Erythroblast (primary cell): ENCODE measurements at regions not wholly inside any gene's neighbourhood (a gene's known extent, or its start where the extent isn't known, plus 50 kb on each side); places are given as distances from the start of the nearest gene placed in this dataset.

ENCODE experiments used
- DNase-seq, 2 experiments: peaks; one replicate each; lab custom pipeline; 2025; lab: John Stamatoyannopoulos, UW
- GATA1 ChIP-seq: IDR thresholded peaks from 2 replicates; pipeline ENCODE4 v1.6.1; 2011; ENCODE audit warnings: low read depth, mild to moderate bottlenecking, control low read depth, low read length, moderate library complexity
- POLR2A ChIP-seq: IDR thresholded peaks from 2 replicates; pipeline ENCODE4 v1.6.1; 2011; ENCODE audit warnings: mild to moderate bottlenecking, low read length

- DNase-seq, result no peak
- TF ChIP-seq POLR2A, result no peak
- TF ChIP-seq GATA1, result no peak
Measured at GRCh38 chr10:3235996-3236510, 63.5 kb upstream of the PITRM1 start.

GRCh38 chr10:3235395-3235794, 62.8 kb upstream of the PITRM1 start:
- TF ChIP-seq POLR2A (no peak), GATA1 (no peak)
- DNase-seq, result no peak

- no peak for DNase-seq
- TF ChIP-seq GATA1 (no peak), POLR2A (no peak)
Measured at GRCh38 chr10:3233486-3233990, 61.0 kb upstream of the PITRM1 start.

DNA sequence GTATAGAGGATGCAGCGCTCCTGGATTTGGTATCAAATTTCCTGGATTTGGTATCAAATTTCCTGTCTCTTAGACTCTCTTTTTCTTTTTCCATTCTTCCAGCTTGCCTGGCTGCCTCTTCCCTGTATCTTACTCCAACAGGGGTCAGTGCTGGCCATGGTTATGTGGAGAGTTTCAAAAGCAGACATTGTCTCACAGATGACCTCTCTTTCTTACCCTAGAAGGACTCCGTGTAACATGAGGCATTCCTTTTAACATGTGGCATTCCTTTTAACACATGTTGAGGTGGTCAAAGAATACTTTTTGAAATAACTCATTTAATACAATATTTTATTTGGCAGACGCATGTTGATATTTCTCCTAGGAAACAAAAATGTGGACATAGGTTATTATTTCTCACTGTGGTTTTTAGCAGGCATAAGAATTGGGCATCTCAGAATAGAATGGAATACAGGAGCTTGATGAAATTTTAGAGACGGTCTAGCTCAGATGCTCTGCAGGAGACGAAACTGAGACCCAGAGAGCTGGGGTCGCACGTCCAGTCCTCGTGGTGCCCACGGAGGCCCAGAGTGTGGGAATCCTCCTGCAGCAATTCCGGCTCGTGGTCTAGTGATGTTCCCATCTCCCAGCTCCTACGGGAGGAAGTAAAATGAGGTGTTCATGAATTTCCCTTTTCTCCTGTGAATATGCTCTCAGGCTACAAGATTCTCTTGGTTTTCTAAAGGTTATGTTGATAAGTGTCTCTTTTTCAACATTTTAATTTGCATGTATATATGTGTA, 59.6 kb upstream of the PITRM1 start:
- DNase-seq, result no peak

GRCh38 chr10:3229815-3230214, 57.2 kb upstream of the PITRM1 start:
- DNase-seq, result no peak
- TF ChIP-seq POLR2A (no peak), GATA1 (no peak)

More for the DNA sequence above, 59.6 kb upstream of the PITRM1 start:
- TF ChIP-seq POLR2A (no peak), GATA1 (no peak)

GRCh38 chr10:3228629-3228945, 56.0 kb upstream of the PITRM1 start:
- TF ChIP-seq GATA1 (no peak), POLR2A (no peak)

DNA sequence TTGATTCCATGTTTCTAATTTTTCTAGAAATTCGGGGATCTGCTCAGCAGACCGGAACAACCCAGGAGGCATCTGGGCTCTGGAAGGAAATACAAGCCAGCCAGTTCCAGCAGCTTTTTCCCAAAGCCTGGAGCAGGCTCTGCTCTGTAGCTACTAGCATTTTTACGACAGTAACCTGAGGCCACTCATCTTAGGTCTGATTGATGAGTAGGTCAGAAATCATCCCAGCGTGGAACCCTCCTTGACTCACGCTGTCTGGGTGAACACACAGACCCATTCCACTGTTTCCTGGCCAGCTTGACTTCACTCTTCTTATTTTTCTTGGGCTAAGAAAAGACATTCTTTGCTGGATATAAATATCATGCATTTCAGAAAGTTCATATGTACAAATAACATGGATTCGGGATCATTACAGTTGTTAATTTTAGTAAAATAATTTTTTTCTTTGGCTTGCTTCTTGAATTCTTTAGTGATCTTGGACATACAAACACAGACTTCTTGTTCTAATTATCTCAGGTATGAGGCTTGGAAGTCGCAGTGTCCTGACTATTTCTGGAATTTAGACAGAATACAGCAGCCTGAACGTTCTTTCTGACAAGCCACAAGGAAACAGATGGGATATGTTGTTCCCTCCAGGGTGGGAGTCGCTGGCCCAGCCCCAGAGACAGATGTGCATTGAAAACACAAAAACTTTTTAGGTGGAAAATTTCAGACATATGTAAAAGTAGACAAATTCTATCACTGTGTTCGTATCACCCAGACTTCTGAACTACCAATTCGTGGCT, 54.6 kb upstream of the PITRM1 start:
- DNase-seq, result no peak
- TF ChIP-seq POLR2A (no peak), GATA1 (no peak)

More at GRCh38 chr10:3228629-3228945, 56.0 kb upstream of the PITRM1 start:
- no peak for DNase-seq

DNA sequence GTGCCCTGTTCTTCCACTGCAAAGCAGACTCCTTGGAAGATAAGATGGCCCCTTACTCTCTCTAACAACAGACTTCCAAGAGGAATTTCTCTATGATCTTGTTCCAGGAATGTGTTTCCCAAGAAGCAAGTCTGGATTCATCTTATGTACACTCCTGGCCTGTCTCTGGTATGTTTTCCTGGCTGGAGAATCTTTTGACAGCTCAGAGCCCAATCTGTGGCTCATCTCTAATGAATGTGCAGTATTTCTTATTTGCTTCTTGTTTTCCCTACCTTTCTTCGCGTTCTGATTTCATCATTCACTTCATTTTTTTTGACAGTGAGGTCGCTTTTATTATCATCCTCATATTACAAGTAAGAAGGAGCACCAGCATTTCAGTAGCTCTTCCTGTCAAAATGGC, 53.0 kb upstream of the PITRM1 start:
- DNase-seq, result no peak
- TF ChIP-seq POLR2A (no peak), GATA1 (no peak)

GRCh38 chr10:3224241-3224640, 51.7 kb upstream of the PITRM1 start:
- no peak for DNase-seq
- TF ChIP-seq GATA1 (no peak), POLR2A (no peak)

GRCh38 chr10:3222626-3223025, 50.0 kb upstream of the PITRM1 start:
- no peak for TF ChIP-seq POLR2A
- DNase-seq, result no peak
